ENCODE measurements at regions not wholly inside any gene's neighbourhood (a gene's known extent, or its start where the extent isn't known, plus 50 kb on each side); places are given as distances from the start of the nearest gene placed in this dataset.

DNA sequence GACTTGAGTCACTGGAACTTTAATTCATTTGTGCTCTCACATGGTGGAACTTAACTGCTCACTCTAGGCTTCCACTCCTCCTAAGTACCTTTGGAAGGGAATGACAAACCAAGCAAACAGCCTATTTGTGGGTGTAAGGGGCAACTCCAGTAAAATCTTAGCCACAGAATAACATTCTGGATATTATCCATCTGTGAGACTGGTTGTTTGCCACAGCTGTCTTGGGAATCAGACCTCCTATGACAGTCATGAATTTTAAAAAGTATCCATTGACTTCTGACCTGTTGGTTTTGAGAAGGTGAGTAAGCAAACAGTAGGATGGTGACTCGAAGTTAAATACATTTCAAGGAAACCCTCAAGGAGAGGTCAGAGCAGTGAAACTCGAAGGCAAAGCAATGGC, 147.3 kb upstream of the CDIN1 start:
- TF ChIP-seq, protein P1, sequence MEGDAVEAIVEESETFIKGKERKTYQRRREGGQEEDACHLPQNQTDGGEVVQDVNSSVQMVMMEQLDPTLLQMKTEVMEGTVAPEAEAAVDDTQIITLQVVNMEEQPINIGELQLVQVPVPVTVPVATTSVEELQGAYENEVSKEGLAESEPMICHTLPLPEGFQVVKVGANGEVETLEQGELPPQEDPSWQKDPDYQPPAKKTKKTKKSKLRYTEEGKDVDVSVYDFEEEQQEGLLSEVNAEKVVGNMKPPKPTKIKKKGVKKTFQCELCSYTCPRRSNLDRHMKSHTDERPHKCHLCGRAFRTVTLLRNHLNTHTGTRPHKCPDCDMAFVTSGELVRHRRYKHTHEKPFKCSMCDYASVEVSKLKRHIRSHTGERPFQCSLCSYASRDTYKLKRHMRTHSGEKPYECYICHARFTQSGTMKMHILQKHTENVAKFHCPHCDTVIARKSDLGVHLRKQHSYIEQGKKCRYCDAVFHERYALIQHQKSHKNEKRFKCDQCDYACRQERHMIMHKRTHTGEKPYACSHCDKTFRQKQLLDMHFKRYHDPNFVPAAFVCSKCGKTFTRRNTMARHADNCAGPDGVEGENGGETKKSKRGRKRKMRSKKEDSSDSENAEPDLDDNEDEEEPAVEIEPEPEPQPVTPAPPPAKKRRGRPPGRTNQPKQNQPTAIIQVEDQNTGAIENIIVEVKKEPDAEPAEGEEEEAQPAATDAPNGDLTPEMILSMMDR (IDR thresholded peaks at IDR 0.05), result no peak
- TF ChIP-seq POLR2A (IDR thresholded peaks at IDR 0.05) (no peak), POLR2AphosphoS5 (IDR thresholded peaks at IDR 0.05) (no peak)

Measured in prostate gland (tissue), 2 donors.